Fibroblast of skin of right quadriceps (primary cell): ENCODE measurements at regions not wholly inside any gene's neighbourhood (a gene's known extent, or its start where the extent isn't known, plus 50 kb on each side); places are given as distances from the start of the nearest gene placed in this dataset.
A peak's percentile ranks its signal among the peaks of the same experiment; 100 is the strongest.
"Not testable (repeated sequence)": the region's sequence is repeated elsewhere in the genome, so short reads cannot be mapped to it uniquely, and the experiment has no call there.

Experiments used
- DNase-seq: peaks from one replicate; pipeline ENCODE4 v3.0.0-alpha.2; 2013

DNA sequence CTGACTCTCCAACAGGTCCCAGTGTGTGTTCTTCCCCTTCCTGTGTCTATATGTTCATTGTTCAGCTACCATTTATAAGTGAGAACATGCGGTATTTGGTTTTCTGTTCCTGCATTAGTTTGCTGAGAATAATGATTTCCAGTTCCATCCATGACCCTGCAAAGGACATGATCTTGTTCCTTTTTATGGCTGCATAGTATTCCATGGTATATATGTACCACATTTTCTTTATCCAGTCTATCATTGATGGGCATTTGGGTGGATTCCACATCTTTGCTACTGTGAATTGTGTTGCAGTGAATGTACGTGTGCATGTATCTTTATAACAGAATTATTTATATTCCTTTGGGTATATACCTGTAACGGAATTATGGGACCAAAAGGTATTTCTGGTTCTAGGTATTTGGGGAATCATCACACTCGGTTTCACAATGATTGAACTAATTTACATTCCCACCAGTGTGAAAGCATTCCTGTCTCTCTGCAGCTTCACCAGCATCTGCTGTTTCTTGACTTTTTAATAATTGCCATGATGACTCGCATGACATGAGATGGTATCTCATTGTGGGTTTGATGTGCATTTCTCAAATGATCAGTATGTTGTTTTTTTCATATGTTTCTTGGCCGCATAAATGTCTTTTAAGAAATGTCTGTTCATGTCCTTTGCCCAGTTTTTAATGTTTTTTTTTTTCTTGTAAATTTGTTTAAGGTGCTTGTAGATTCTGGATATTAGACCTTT is 60.2 kb downstream of the LSMEM1 start:
- DNase-seq: peak; percentile 28

DNA sequence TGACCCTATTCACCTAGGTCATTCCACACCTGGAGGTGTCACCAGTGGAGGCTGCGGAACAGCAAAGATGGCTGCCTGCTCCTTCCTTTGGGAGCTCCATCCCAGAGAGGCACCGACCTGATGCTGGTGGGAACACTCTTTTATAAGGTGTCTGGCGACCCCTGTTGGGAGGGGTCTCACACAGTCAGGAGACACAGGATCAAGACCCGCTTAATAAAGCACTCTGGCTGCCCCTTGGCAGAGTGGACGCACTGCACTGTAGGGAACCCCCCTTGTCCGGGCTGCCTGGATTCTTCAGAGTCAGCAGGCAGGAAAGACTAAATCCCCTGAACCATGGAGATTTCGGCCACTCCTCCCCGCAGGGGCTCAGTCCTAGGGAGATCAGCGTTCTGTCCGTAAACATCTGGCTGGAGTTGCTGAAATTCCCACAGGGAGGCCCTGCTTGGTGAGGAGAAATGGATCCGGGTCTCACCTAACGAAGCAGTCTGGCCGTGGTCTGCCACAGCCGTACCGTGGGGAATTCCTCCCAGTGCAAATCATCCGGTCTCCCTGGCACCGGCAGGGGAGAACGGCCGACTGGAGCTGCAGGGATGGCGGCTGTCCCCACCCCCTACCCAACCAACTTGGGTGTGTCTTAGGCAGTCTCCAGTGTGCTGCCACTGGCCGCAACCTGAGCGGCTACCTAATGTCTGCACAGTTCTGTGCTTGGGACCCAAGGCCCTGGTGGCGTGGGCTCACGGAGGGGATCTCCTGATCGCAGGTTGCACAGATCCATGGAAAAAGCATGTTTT is 66.1 kb downstream of the LSMEM1 start:
- peak; percentile 22 for DNase-seq

- DNase-seq: peak; percentile 14
Measured at GRCh38 chr7:112547916-112548315, 67.1 kb downstream of the LSMEM1 start.

DNA sequence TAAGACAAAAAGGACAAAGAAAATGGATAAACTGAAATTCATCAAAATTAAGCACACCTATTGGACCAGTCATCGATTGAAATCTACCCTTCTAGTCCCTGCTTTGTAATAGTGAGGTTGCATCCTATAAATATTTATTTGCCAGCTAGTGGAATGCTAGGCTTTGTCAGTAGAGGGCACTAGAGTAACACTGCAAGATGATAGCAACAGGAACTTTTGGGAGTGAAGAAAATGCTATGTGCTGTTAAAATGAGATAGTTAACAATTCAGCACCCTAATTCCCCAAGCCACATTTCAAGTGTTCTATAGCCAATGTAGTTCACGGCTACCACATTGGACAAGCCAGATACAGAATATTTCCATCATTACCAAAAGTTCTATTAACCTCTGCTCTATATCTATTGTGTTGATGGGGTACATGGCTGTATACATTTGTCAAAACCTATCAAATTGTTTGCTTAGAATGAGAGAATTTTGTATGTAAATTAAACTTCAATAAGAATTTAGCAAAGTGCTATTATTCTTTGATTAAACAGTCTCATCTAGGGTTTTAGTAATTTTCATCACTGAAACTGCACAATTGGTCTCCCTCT is 69.8 kb downstream of the LSMEM1 start:
- DNase-seq: peak; percentile 58

DNA sequence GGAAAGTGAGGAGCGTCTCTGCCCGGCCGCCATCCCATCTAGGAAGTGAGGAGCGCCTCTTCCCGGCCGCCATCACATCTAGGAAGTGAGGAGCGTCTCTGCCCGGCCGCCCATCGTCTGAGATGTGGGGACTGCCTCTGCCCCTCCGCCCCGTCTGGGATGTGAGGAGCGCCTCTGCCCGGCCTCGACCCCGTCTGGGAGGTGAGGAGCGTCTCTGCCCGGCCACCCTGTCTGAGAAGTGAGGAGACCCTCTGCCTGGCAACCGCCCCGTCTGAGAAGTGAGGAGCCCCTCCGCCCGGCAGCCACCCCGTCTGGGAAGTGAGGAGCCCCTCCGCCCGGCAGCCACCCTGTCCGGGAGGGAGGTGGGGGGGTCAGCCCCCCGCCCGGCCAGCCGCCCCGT is 70.7 kb downstream of the LSMEM1 start:
- DNase-seq: not testable (repeated sequence)

DNA sequence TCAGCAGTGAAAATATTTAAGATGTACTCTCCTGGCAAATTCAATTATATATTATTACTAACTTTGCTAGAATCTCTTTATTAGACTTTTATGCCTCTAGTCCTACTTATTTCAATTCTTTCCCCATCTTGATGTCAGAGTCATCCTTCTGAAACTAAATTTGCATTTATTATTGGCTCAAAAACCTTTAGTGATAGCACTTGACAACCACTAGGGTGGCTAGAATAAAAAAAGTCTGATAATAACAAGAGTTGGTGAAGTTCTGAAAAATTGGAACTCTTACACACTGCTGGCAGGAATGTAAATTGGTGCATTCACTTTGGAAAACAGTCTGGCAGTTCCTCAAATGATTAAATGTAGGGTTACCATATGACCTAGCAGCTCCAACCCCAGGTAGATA is 73.8 kb downstream of the LSMEM1 start:
- DNase-seq: no peak

GRCh38 chr7:112556633-112557032 is 75.8 kb downstream of the LSMEM1 start:
- no peak for DNase-seq

- no peak for DNase-seq
Measured at GRCh38 chr7:112566442-112567324, 85.9 kb downstream of the LSMEM1 start.

- DNase-seq: no peak
Measured at GRCh38 chr7:112567388-112567787, 86.6 kb downstream of the LSMEM1 start.

- DNase-seq: no peak
Measured at GRCh38 chr7:112571852-112572607, 91.2 kb downstream of the LSMEM1 start.

DNA sequence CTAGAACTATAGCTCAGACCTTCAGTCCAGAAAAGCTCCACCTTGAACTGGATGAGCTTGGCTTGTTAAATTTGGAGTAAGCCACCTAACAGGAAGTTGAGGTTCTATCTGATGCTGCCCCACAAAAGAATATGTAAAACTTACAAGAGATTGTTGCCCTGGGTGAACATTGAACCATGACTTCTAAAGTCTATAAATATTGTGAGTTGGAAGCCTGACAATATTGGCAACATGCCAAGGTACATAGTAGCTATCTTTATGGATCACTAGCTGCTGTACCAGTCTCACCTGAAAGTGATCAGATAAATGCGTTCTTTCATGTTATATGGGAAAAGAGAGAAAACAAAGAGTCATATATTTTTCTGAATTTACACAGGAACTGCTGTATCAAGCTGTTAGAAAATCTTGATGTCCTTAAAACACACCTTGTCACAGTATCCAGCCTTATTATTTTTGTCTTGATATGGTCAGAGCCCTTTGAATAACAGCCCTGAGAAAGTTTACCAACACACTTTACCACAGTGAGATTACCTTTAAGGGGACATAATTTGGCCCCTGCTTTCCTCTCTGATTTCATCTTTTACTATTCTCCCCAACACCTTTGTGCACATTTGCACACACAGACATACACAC is 92.0 kb downstream of the LSMEM1 start:
- DNase-seq: no peak

GRCh38 chr7:112573302-112574039 is 92.7 kb downstream of the LSMEM1 start:
- no peak for DNase-seq

- no peak for DNase-seq
Measured at GRCh38 chr7:112575864-112576263, 95.1 kb downstream of the LSMEM1 start.

DNA sequence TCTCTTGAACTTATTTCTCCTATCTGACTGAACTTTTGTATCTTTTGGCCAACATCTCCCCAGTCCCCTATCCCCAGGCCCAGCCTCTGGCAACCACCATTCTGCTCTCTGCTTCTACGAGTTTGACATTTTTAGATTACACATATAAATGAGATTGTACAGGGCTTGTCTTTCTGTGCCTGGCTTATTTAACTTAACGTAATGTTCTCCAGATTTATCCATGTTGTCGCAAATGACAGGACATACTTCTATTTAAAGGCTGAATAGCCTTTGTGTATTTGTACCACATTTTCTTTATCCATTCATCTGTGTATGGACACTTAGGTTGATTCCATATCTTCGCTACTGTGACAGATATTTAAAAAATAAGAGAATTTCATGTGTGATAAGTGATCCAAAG is 98.6 kb downstream of the LSMEM1 start:
- DNase-seq: no peak

DNA sequence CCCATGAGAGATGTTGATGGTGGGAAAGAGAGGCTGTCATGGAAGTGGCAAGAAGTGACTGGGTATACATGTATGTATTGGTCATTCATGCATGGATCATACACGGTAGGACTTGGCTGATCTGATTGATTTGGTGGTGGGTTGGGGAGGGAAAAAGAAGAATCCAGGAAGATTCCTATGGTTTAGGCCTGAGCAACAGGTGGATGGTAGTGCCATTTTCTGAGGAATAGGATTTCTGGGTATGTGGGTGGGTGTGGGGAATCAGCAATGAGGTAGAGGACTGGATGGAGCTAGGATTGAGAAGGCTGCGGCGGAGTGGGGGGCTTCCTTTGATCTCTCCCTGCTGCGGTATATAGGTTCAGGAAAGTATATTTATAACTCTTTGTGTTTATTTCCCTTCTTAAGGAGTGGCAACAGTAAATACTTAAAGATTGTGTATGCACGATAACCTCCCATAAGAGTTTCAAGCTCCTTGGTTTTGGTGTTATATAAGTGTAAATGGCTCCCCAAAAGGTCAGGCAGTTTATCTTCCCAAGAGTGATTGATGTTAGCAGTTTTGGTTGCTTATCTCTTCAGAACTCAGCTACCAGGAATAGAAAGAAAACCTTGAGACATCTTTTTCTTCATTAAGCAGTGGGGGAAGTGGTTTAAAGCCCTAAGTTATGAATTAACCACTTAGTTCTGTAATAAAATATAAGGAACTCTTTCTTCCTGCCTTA is 100.1 kb downstream of the LSMEM1 start:
- no peak for DNase-seq

DNA sequence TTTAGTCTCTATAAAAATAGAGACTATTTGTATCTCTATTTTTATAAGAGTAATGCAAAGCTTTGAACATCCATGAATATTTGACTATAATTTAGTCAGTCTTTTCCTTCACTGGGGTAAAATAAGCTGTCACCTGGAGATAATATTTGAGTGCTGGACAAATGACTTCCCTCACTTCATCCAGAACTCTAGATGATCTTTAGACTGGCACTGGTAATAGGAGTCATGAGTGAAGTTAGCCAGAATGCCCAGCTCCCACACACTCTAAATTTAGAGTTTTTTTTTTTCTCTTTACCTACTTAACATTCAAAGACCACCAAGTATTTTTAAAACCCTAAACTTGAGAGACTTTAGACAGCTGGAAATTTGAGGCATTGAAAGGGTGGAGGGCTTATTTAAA is 100.7 kb downstream of the LSMEM1 start:
- DNase-seq: no peak

DNA sequence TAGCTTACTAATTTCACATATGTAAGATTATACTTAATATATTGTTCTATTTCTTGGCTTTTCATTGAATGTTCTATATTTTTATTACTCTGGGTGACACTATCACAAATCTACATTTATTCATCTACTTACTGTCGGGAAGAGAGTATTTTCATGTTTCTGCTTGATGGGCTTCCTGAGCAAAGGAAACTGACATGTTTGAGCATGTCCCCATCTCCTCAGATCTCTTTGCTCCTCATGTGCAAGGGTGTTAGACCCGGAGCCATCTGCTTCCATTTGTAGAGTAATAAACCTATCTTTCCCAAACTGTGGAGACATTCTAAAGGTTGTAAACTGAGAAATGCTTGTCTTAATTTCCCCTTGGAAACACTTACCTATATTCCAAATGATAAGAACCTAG is 103.5 kb downstream of the LSMEM1 start:
- DNase-seq: no peak

DNA sequence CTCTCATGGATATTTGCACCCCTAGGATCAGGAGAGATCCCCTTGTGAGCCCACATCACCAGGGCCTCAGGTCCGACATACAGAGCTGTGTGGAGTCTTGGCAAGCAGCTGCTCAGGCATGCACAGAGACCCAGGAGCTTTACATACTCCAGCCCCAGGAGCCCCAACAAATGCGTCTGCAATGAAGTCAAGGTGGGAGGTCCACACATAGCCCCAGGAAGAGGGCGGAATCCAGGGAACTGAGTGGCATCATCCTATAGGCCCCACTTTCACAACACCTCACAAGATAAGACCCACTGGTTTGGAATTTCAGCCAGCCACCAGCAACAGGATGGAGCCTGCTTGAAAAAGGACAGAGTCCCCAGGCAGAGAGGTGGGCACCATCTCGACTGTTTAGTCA is 106.7 kb downstream of the LSMEM1 start:
- DNase-seq: no peak

DNA sequence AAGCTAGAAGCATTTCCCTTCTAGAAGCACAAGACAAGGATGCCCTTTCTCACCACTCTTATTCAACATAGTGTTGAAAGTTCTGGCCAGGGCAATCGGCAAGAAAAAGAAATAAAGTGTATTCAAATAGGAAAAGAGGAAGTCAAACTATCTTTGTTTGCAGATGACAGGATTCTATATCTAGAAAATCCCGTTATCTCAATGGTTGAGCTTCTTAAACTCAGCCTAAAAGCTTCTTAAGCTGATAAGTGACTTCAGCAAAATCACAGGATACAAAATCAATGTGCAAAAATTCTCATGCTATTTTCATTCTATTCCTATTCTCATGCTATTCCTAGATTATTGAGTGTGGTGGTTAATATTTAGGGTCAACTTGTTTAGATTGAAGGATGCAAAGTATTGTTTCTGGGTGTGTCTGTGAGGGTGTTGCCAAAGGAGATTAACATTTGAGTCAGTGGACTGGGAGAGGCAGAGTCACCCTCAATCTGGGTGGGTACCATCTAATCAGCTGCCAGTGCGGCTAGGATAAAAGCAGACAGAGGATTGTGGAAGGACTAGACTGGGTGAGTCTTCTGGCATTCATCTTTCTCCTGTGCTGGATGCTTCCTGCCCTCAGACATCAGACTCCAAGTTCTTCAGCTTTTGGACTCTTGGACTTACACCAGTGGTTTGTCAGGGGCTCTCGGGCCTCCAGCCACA is 111.9 kb downstream of the LSMEM1 start:
- not testable (repeated sequence) for DNase-seq

- DNase-seq: peak; percentile 63
Measured at GRCh38 chr7:112594397-112594796, 113.6 kb downstream of the LSMEM1 start.
